ENCODE measurements at regions not wholly inside any gene's neighbourhood (a gene's known extent, or its start where the extent isn't known, plus 50 kb on each side); places are given as distances from the start of the nearest gene placed in this dataset.

DNA sequence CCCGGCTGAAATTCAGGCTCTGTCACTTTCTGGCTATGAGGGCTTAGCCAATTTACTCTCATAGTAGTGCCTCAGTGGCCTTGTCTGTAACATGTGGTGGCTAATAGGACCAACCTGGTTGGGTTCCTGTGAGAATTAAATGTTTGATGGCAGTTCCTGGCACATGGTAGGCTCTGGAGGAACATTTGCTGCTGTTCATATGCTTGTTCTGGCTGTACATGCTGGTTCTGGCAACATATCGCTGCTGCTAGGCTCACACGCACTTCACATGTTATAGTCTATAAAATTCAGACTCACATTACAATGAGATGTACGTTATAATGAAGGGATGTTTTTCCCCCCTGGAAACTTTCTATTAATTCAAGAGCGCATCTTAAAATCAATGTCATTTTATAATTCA, 417.7 kb upstream of the GYPC start:
- no peak for TF ChIP-seq EZH2 (IDR thresholded peaks at IDR 0.05; ENCODE audit: low read length, missing control alignments)
- TF ChIP-seq, protein P1, sequence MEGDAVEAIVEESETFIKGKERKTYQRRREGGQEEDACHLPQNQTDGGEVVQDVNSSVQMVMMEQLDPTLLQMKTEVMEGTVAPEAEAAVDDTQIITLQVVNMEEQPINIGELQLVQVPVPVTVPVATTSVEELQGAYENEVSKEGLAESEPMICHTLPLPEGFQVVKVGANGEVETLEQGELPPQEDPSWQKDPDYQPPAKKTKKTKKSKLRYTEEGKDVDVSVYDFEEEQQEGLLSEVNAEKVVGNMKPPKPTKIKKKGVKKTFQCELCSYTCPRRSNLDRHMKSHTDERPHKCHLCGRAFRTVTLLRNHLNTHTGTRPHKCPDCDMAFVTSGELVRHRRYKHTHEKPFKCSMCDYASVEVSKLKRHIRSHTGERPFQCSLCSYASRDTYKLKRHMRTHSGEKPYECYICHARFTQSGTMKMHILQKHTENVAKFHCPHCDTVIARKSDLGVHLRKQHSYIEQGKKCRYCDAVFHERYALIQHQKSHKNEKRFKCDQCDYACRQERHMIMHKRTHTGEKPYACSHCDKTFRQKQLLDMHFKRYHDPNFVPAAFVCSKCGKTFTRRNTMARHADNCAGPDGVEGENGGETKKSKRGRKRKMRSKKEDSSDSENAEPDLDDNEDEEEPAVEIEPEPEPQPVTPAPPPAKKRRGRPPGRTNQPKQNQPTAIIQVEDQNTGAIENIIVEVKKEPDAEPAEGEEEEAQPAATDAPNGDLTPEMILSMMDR (conservative IDR thresholded peaks at IDR 0.05 in 1 of 2, IDR thresholded peaks at IDR 0.05 in 1 of 2; ENCODE audit: low read depth in 1 of 2, low read length in 2 of 2) = no peak
- H3K4me1 ChIP-seq (ENCODE audit: control insufficient read depth, extremely low read depth, insufficient read depth, low read length) = no peaks in the 10 kb centered on the region
- no peak for DNase-seq (ENCODE audit: low read depth in 2 of 2)
- H4K20me1 ChIP-seq (ENCODE audit: control insufficient read depth, extremely low read depth, insufficient read depth, low read length) = no peaks in the 10 kb centered on the region
- H3K9me3 ChIP-seq (ENCODE audit: control insufficient read depth, insufficient read depth, low read depth, low read length) = no peaks in the 10 kb centered on the region
- H3K27me3 ChIP-seq (ENCODE audit: control insufficient read depth, insufficient read depth, low read length) = no peaks in the 10 kb centered on the region
- H3K27ac ChIP-seq (ENCODE audit: insufficient read depth, low read length) = no peak overlapping the region
- H3K9ac ChIP-seq (ENCODE audit: insufficient read depth, low read length) = no peak overlapping the region
- H2AFZ ChIP-seq (ENCODE audit: low read length) = no peak overlapping the region
- no peaks in the 10 kb centered on the region for H3K79me2 ChIP-seq (ENCODE audit: control insufficient read depth, insufficient read depth, low read length)
- H3K4me3 ChIP-seq (replicated peaks in 1 of 4; ENCODE audit: control extremely low read depth in 1 of 4, insufficient read depth in 1 of 4, low read depth in 3 of 4, low read length in 4 of 4) = no peak overlapping the region
- H3K36me3 ChIP-seq (ENCODE audit: control insufficient read depth, insufficient read depth, low read length) = no peaks in the 10 kb centered on the region
- H3K4me2 ChIP-seq (ENCODE audit: extremely low read depth, insufficient read depth, low read length) = no peak overlapping the region

DNA sequence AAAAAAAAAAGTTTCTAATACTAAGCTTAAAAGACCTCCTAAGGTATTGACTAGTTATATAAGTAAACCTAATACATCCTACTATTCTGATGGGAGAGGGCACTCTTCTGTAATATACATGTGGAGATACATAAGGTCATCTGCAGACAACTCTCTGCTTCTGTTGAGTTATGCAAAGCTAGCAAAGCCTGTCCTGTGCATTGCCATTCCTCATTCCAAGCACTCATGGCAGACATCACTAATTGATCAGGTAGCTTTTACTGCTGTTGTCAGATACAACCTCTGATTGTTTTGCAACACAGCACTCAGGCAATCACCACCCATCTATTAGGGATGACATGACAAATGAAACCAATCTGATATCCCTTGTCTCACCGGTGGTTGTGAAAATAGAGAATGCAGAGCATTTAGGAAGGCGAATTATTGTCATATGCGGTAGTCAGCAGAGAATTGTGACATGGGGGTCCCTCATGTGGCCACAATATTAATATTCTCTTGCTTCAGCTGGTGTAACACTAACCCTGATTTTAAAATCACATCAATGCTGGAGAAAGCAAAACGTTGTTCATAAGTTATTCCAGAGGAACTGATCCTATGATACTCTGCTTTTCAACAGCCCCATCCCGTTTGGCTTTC, 416.5 kb upstream of the GYPC start:
- no peaks in the 10 kb centered on the region for H3K36me3 ChIP-seq (ENCODE audit: control insufficient read depth, insufficient read depth, low read length)
- no peak for TF ChIP-seq EZH2 (IDR thresholded peaks at IDR 0.05; ENCODE audit: low read length, missing control alignments)
- TF ChIP-seq, protein P1 (conservative IDR thresholded peaks at IDR 0.05 in 1 of 2, IDR thresholded peaks at IDR 0.05 in 1 of 2; ENCODE audit: low read depth in 1 of 2, low read length in 2 of 2) = no peak
- no peaks in the 10 kb centered on the region for H4K20me1 ChIP-seq (ENCODE audit: control insufficient read depth, extremely low read depth, insufficient read depth, low read length)
- H3K79me2 ChIP-seq (ENCODE audit: control insufficient read depth, insufficient read depth, low read length) = no peaks in the 10 kb centered on the region
- no peak overlapping the region for H2AFZ ChIP-seq (ENCODE audit: low read length)
- no peak overlapping the region for H3K4me3 ChIP-seq (replicated peaks in 1 of 4; ENCODE audit: control extremely low read depth in 1 of 4, insufficient read depth in 1 of 4, low read depth in 3 of 4, low read length in 4 of 4)
- no peak overlapping the region for H3K9ac ChIP-seq (ENCODE audit: insufficient read depth, low read length)
- no peaks in the 10 kb centered on the region for H3K9me3 ChIP-seq (ENCODE audit: control insufficient read depth, insufficient read depth, low read depth, low read length)
- DNase-seq (ENCODE audit: low read depth in 2 of 2) = no peak
- H3K27me3 ChIP-seq (ENCODE audit: control insufficient read depth, insufficient read depth, low read length) = no peaks in the 10 kb centered on the region
- no peak overlapping the region for H3K27ac ChIP-seq (ENCODE audit: insufficient read depth, low read length)
- no peak overlapping the region for H3K4me2 ChIP-seq (ENCODE audit: extremely low read depth, insufficient read depth, low read length)
- no peaks in the 10 kb centered on the region for H3K4me1 ChIP-seq (ENCODE audit: control insufficient read depth, extremely low read depth, insufficient read depth, low read length)

DNA sequence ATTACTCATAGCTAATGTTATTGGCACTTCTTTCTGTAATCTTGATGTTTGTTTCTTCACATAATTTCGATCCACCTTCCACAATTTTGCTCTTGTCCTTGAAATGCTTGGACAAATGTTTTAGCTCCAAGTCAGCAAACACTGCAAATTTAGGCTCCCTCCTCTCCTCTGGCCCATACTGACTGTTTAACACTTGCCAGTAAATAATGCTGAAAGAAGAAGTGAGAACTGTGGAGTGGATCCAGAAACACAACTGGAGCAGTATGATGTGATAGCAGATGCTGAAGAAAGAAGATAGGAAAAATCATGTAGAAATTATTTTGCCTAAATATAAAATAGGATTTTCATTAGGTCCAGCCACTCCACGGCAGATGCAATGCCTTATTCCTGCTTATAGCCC, 415.0 kb upstream of the GYPC start:
- Histone ChIP-seq H3K9ac (ENCODE audit: insufficient read depth, low read length) (no peak overlapping the region), H2AFZ (ENCODE audit: low read length) (no peak overlapping the region), H3K36me3 (ENCODE audit: control insufficient read depth, insufficient read depth, low read length) (no peaks in the 10 kb centered on the region), H3K9me3 (ENCODE audit: control insufficient read depth, insufficient read depth, low read depth, low read length) (no peaks in the 10 kb centered on the region), H4K20me1 (ENCODE audit: control insufficient read depth, extremely low read depth, insufficient read depth, low read length) (no peaks in the 10 kb centered on the region), H3K4me1 (ENCODE audit: control insufficient read depth, extremely low read depth, insufficient read depth, low read length) (no peaks in the 10 kb centered on the region), H3K4me3 (replicated peaks in 1 of 4; ENCODE audit: control extremely low read depth in 1 of 4, insufficient read depth in 1 of 4, low read depth in 3 of 4, low read length in 4 of 4) (no peak overlapping the region), H3K79me2 (ENCODE audit: control insufficient read depth, insufficient read depth, low read length) (no peaks in the 10 kb centered on the region), H3K4me2 (ENCODE audit: extremely low read depth, insufficient read depth, low read length) (no peak overlapping the region), H3K27ac (ENCODE audit: insufficient read depth, low read length) (no peak overlapping the region), H3K27me3 (ENCODE audit: control insufficient read depth, insufficient read depth, low read length) (no peaks in the 10 kb centered on the region)
- no peak for DNase-seq (ENCODE audit: low read depth in 2 of 2)
- no peak for TF ChIP-seq EZH2 (IDR thresholded peaks at IDR 0.05; ENCODE audit: low read length, missing control alignments)
- TF ChIP-seq, protein P1 (conservative IDR thresholded peaks at IDR 0.05 in 1 of 2, IDR thresholded peaks at IDR 0.05 in 1 of 2; ENCODE audit: low read depth in 1 of 2, low read length in 2 of 2) = no peak

Data from fibroblast of lung (primary cell).